PC-3 (cell line): ENCODE measurements at regions not wholly inside any gene's neighbourhood (a gene's known extent, or its start where the extent isn't known, plus 50 kb on each side); places are given as distances from the start of the nearest gene placed in this dataset.

Experiments used
- EZH2 ChIP-seq: fragments of 300-600 bp; sonication (generic); IDR thresholded peaks from one replicate; pipeline ENCODE4 v1.6.1; 2017; ENCODE audit warnings: antibody characterized with exemption, mild to moderate bottlenecking, low read length; ENCODE audit not compliant: unreplicated experiment
- TF ChIP-seq, protein P1 (sequence below): fragments of 300-600 bp; sonication (generic); conservative IDR thresholded peaks from 2 replicates; pipeline ENCODE4 v1.5.1; 2017; ENCODE audit warnings: antibody characterized with exemption, low read depth, mild to moderate bottlenecking, low read length

DNA sequence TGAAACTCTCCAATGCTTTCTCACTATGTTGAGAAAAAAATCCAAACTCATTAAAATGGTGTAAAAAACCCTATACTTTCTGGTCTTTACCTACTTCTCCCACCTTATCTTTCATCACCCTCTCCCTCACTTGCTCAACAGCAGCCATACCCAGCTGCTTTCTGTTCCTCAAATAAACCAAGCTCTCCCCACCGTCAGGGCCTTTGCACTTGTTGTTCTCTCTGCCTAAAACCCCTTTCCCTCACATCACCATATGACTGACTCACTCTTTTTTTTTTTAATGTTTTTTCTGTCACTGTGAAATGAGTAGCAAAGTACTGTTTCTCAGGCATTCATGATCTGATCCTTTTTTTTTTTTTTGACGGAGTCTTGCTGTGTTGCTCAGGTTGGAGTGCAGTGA lies 122.3 kb upstream of the TMEM164 start:
- TF ChIP-seq, protein P1, sequence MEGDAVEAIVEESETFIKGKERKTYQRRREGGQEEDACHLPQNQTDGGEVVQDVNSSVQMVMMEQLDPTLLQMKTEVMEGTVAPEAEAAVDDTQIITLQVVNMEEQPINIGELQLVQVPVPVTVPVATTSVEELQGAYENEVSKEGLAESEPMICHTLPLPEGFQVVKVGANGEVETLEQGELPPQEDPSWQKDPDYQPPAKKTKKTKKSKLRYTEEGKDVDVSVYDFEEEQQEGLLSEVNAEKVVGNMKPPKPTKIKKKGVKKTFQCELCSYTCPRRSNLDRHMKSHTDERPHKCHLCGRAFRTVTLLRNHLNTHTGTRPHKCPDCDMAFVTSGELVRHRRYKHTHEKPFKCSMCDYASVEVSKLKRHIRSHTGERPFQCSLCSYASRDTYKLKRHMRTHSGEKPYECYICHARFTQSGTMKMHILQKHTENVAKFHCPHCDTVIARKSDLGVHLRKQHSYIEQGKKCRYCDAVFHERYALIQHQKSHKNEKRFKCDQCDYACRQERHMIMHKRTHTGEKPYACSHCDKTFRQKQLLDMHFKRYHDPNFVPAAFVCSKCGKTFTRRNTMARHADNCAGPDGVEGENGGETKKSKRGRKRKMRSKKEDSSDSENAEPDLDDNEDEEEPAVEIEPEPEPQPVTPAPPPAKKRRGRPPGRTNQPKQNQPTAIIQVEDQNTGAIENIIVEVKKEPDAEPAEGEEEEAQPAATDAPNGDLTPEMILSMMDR = no peak
- TF ChIP-seq EZH2 = no peak
